Astrocyte of the spinal cord (primary cell): ENCODE measurements at regions not wholly inside any gene's neighbourhood (a gene's known extent, or its start where the extent isn't known, plus 50 kb on each side); places are given as distances from the start of the nearest gene placed in this dataset.

Experiments
- DNase-seq: peaks from one replicate; pipeline ENCODE4 v3.0.0; 2011; ENCODE audit warnings: low read depth, low spot score
- H3K4me3 ChIP-seq: 2 replicates; pipeline ENCODE4 v1.5.1; 2011; ENCODE audit warnings: low read depth, mild to moderate bottlenecking, low read length, moderate library complexity
- CTCF ChIP-seq: IDR thresholded peaks from 2 replicates; pipeline ENCODE4 v1.5.1; 2012; ENCODE audit warnings: low read depth, mild to moderate bottlenecking, low read length, inconsistent platforms
- in situ Hi-C: cut with HindIII; loops from 2 replicates; pipeline ENCODE4 v1.10.0; 2017; ENCODE audit warnings: low sequenced_read_pairs

- no peak overlapping the region for H3K4me3 ChIP-seq
- in situ Hi-C loops: no loop called here
- TF ChIP-seq CTCF: no peak
- peak; percentile 44 for DNase-seq
These were observed 648.1 kb downstream of the ACTL7B start for GRCh38 chr9:108207561-108208165.

GRCh38 chr9:108205276-108205675 lies 650.5 kb downstream of the ACTL7B start:
- in situ Hi-C loops: no loop called here
- TF ChIP-seq CTCF: no peak
- H3K4me3 ChIP-seq: no peak overlapping the region
- no peak for DNase-seq

GRCh38 chr9:108197899-108198298 lies 657.9 kb downstream of the ACTL7B start:
- H3K4me3 ChIP-seq: no peak overlapping the region
- DNase-seq: no peak
- TF ChIP-seq CTCF: no peak
- in situ Hi-C loops: no loop called here

GRCh38 chr9:108197008-108197365 lies 658.8 kb downstream of the ACTL7B start:
- no peak for TF ChIP-seq CTCF
- in situ Hi-C loops: no loop called here
- no peak for DNase-seq
- H3K4me3 ChIP-seq: no peak overlapping the region

- DNase-seq: no peak
- in situ Hi-C loops: no loop called here
- TF ChIP-seq CTCF: no peak
- H3K4me3 ChIP-seq: no peak overlapping the region
These were observed 659.3 kb downstream of the ACTL7B start for GRCh38 chr9:108196332-108197007.

- in situ Hi-C loops: no loop called here
- no peak for DNase-seq
- no peak overlapping the region for H3K4me3 ChIP-seq
- no peak for TF ChIP-seq CTCF
These were observed 661.6 kb downstream of the ACTL7B start for GRCh38 chr9:108194154-108194553.
